ENCODE measurements at regions not wholly inside any gene's neighbourhood (a gene's known extent, or its start where the extent isn't known, plus 50 kb on each side); places are given as distances from the start of the nearest gene placed in this dataset.

DNA sequence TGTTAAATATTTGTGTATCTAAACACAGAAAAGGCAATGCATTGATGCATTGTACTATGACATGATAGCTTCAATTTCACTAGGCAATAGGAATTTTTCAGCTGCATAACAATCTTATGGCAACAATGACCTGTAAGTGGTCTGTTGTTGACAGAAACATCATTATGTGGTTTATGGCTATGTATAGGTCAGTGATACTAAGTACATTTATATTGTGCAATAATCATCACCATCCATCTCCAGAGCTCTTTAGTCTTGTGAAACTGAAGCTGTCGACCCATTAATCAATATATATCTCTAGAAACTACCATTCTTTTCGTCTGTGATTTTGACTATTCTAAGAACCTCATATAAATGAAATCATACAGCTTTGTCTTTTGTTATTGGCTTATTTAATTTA lies 200.1 kb upstream of the ZNF717 start:
- POLR2A ChIA-PET: no interaction called here
- BruUV-seq (replicated peaks): no TSS peak
- CTCF ChIA-PET: no interaction called here

More for the DNA sequence above, 200.1 kb upstream of the ZNF717 start:
- TF ChIP-seq POLR2AphosphoS5 (IDR thresholded peaks at IDR 0.05; ENCODE audit: low read length) (no peak), CBX5 (IDR thresholded peaks at IDR 0.05; ENCODE audit: low read depth) (no peak), CBX3 (IDR thresholded peaks at IDR 0.05; ENCODE audit: borderline replicate concordance, low read depth) (no peak), POU2F2 (IDR thresholded peaks at IDR 0.05; ENCODE audit: borderline replicate concordance, low read depth, low read length) (no peak), GABPA (IDR thresholded peaks at IDR 0.05; ENCODE audit: low read depth) (no peak), NRF1 (conservative IDR thresholded peaks at IDR 0.05; ENCODE audit: low read depth, low read length) (no peak), WRNIP1 (IDR thresholded peaks at IDR 0.05; ENCODE audit: borderline replicate concordance, low read depth, low read length) (no peak), ZNF274 (IDR thresholded peaks at IDR 0.05; ENCODE audit: insufficient read depth, insufficient read length) (no peak), ATF7 (IDR thresholded peaks at IDR 0.05; ENCODE audit: low read depth) (no peak), SMAD1 (IDR thresholded peaks at IDR 0.05; ENCODE audit: low read depth, partially characterized antibody) (no peak), MEF2B (IDR thresholded peaks at IDR 0.05; ENCODE audit: partially characterized antibody, poor library complexity, severe bottlenecking) (no peak), SPI1 (IDR thresholded peaks at IDR 0.05; ENCODE audit: borderline replicate concordance, insufficient read depth, low read depth, low read length) (no peak), SMC3 (IDR thresholded peaks at IDR 0.05; ENCODE audit: borderline replicate concordance, low read length) (no peak), IKZF2 (IDR thresholded peaks at IDR 0.05) (no peak), ZNF622 (IDR thresholded peaks at IDR 0.05) (no peak), SUZ12 (IDR thresholded peaks at IDR 0.05; ENCODE audit: unreplicated experiment) (no peak)
- TF ChIP-seq, protein P1, sequence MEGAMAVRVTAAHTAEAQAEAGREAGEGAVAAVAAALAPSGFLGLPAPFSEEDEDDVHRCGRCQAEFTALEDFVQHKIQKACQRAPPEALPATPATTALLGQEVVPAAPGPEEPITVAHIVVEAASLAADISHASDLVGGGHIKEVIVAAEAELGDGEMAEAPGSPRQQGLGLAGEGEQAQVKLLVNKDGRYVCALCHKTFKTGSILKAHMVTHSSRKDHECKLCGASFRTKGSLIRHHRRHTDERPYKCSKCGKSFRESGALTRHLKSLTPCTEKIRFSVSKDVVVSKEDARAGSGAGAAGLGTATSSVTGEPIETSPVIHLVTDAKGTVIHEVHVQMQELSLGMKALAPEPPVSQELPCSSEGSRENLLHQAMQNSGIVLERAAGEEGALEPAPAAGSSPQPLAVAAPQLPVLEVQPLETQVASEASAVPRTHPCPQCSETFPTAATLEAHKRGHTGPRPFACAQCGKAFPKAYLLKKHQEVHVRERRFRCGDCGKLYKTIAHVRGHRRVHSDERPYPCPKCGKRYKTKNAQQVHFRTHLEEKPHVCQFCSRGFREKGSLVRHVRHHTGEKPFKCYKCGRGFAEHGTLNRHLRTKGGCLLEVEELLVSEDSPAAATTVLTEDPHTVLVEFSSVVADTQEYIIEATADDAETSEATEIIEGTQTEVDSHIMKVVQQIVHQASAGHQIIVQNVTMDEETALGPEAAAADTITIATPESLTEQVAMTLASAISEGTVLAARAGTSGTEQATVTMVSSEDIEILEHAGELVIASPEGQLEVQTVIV (IDR thresholded peaks at IDR 0.05; ENCODE audit: borderline replicate concordance, partially characterized antibody): no peak
- TF ChIP-seq, protein P2, sequence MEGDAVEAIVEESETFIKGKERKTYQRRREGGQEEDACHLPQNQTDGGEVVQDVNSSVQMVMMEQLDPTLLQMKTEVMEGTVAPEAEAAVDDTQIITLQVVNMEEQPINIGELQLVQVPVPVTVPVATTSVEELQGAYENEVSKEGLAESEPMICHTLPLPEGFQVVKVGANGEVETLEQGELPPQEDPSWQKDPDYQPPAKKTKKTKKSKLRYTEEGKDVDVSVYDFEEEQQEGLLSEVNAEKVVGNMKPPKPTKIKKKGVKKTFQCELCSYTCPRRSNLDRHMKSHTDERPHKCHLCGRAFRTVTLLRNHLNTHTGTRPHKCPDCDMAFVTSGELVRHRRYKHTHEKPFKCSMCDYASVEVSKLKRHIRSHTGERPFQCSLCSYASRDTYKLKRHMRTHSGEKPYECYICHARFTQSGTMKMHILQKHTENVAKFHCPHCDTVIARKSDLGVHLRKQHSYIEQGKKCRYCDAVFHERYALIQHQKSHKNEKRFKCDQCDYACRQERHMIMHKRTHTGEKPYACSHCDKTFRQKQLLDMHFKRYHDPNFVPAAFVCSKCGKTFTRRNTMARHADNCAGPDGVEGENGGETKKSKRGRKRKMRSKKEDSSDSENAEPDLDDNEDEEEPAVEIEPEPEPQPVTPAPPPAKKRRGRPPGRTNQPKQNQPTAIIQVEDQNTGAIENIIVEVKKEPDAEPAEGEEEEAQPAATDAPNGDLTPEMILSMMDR (IDR thresholded peaks at IDR 0.05 in 2 of 3, conservative IDR thresholded peaks at IDR 0.05 in 1 of 3; ENCODE audit: control insufficient read depth in 2 of 3, extremely low read depth in 1 of 3, insufficient read depth in 1 of 3, low read depth in 3 of 3, low read length in 3 of 3): no peak
- TF ChIP-seq, protein P3, sequence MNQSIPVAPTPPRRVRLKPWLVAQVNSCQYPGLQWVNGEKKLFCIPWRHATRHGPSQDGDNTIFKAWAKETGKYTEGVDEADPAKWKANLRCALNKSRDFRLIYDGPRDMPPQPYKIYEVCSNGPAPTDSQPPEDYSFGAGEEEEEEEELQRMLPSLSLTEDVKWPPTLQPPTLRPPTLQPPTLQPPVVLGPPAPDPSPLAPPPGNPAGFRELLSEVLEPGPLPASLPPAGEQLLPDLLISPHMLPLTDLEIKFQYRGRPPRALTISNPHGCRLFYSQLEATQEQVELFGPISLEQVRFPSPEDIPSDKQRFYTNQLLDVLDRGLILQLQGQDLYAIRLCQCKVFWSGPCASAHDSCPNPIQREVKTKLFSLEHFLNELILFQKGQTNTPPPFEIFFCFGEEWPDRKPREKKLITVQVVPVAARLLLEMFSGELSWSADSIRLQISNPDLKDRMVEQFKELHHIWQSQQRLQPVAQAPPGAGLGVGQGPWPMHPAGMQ (IDR thresholded peaks at IDR 0.05; ENCODE audit: borderline replicate concordance): no peak
- in situ Hi-C loops (cut with MboI): no loop called here
- Histone ChIP-seq H4K20me1 (ENCODE audit: control insufficient read depth, insufficient read depth) (no peaks in the 10 kb centered on the region), H3K9me3 (replicated peaks; ENCODE audit: control insufficient read depth, insufficient read depth, low read length) (no peaks in the 10 kb centered on the region), H3K36me3 (ENCODE audit: control insufficient read depth in 2 of 2, insufficient read depth in 2 of 2, low read length in 1 of 2) (no peaks in the 10 kb centered on the region), H3K27me3 (replicated peaks in 1 of 2; ENCODE audit: control insufficient read depth in 2 of 2, insufficient read depth in 2 of 2, low read length in 1 of 2) (no peaks in the 10 kb centered on the region), H3K4me3 (no peak overlapping the region), H2AFZ (ENCODE audit: control insufficient read depth, low read depth, low read length) (no peak overlapping the region), H3K27ac (ENCODE audit: control insufficient read depth, insufficient read depth) (no peak overlapping the region), H3K4me2 (ENCODE audit: control insufficient read depth, insufficient read depth) (no peak overlapping the region), H3K9ac (ENCODE audit: control insufficient read depth, insufficient read depth, low read length) (no peak overlapping the region), H3K4me1 (ENCODE audit: control insufficient read depth, insufficient read depth, low read length) (no peaks in the 10 kb centered on the region), H3K79me2 (ENCODE audit: control insufficient read depth, insufficient read depth, low read length) (no peaks in the 10 kb centered on the region)
- no peak for FAIRE-seq
- DNase-seq (ENCODE audit: low read depth, low spot score): no peak
- SMC1A ChIA-PET (ENCODE audit: uncharacterized antibody, unreplicated experiment): no interaction called here
- no peak for ATAC-seq
- RAD21 ChIA-PET (ENCODE audit: unreplicated experiment): no interaction called here
- 0% methylated on average over 2 of the region's 2 CpGs for WGBS (ENCODE audit: insufficient coverage, insufficient replicate concordance, low lambda C conversion rate, missing lambda C conversion rate)
- intact Hi-C loops (cut with micrococcal nuclease; ENCODE audit: unreplicated experiment): no loop called here
